ENCODE measurements at regions not wholly inside any gene's neighbourhood (a gene's known extent, or its start where the extent isn't known, plus 50 kb on each side); places are given as distances from the start of the nearest gene placed in this dataset.

DNA sequence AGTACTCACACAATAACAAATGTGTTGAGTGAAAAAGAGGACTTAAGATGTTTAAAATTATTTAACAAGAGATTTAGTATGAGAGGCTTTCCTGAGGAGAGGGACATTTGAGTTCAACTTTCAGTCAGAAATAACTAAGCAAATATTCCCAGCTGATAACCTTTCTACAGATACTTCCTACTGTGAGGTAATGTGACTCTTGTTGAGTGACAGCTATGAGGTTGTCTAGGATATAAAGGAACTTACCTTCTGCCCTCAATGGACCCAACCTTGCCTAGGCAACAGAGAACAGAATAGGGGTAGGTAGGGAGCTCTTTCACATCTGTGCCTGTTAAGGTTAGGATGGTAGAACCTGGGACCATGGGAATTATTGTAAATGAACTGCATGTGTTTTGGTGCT is 54.7 kb downstream of the GLUD2 start:
- Mint-ChIP-seq H3K9me3 (peaks cover 10% of the 10 kb centered on the region), H3K27me3 (ENCODE audit: low read depth) (no peaks in the 10 kb centered on the region), H3K4me3 (no peak overlapping the region), H3K36me3 (ENCODE audit: low read depth) (no peaks in the 10 kb centered on the region), H3K27ac (no peak overlapping the region), H3K4me1 (no peaks in the 10 kb centered on the region)
- TF ChIP-seq, protein P1, sequence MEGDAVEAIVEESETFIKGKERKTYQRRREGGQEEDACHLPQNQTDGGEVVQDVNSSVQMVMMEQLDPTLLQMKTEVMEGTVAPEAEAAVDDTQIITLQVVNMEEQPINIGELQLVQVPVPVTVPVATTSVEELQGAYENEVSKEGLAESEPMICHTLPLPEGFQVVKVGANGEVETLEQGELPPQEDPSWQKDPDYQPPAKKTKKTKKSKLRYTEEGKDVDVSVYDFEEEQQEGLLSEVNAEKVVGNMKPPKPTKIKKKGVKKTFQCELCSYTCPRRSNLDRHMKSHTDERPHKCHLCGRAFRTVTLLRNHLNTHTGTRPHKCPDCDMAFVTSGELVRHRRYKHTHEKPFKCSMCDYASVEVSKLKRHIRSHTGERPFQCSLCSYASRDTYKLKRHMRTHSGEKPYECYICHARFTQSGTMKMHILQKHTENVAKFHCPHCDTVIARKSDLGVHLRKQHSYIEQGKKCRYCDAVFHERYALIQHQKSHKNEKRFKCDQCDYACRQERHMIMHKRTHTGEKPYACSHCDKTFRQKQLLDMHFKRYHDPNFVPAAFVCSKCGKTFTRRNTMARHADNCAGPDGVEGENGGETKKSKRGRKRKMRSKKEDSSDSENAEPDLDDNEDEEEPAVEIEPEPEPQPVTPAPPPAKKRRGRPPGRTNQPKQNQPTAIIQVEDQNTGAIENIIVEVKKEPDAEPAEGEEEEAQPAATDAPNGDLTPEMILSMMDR (IDR thresholded peaks at IDR 0.05; ENCODE audit: unreplicated experiment in 3 of 3): no peak

DNA sequence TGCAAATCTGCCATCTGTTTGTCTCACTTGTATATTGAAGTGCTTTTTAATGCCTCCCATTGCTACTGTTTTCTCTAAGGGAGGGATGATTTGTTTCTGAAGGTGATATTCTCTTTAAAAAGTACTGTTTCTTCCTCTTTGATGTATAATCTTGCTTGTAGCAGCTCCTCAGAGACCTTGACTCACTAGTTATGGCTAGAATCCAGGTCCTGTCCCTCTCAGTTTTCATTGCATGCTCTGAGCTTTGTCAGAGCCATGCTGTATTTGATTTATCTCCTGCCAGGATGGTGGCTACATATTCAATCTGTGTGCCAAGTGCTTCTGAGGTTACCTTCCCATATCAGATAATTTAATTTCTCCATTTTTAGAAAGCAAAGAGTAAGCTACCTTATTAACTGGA is 56.0 kb downstream of the GLUD2 start:
- H3K4me3 Mint-ChIP-seq: no peak overlapping the region
- H3K4me1 Mint-ChIP-seq: no peaks in the 10 kb centered on the region
- TF ChIP-seq, protein P1 (IDR thresholded peaks at IDR 0.05; ENCODE audit: unreplicated experiment in 3 of 3): no peak
- peaks cover 18% of the 10 kb centered on the region for H3K9me3 Mint-ChIP-seq
- no peaks in the 10 kb centered on the region for H3K36me3 Mint-ChIP-seq (ENCODE audit: low read depth)
- no peak overlapping the region for H3K27ac Mint-ChIP-seq
- H3K27me3 Mint-ChIP-seq (ENCODE audit: low read depth): no peaks in the 10 kb centered on the region

DNA sequence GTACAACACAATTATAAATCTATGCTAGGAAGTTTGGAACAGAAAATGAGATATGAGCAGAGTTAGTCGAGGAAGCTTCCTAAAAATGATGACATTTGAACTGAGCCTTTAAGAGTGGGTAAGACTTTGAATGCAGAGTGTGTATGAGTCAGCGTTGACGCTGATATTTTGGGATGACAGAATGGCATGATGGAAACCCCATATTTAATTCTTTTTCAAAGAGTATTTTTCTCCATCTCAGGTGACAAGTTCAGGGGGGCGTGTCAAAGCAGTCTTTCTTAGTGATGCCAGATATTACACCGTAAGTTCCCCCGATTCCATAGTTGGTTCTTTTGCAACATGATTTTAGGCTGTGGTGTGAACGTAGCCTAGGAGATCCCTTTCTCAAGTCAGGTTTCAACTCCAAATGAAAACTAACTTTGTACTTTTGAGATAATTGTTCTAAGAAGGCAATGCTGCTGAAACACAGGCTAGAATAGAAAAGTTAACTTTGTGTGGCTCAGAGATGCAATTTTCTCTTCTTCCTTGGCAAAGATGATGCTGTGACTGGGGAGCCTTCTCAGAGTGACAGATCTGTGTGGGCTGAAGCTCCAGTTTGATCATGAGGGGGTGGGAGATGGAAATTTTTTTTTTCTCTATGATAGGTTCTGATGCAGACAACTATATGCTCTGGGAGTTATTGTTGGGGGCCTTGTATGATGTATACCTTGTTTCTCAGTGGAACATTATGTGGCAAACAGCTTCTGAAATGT is 59.2 kb downstream of the GLUD2 start:
- peaks cover 14% of the 10 kb centered on the region for H3K9me3 Mint-ChIP-seq
- H3K4me1 Mint-ChIP-seq: no peaks in the 10 kb centered on the region
- H3K4me3 Mint-ChIP-seq: no peak overlapping the region
- no peaks in the 10 kb centered on the region for H3K36me3 Mint-ChIP-seq (ENCODE audit: low read depth)
- H3K27ac Mint-ChIP-seq: no peak overlapping the region
- TF ChIP-seq, protein P1 (IDR thresholded peaks at IDR 0.05; ENCODE audit: unreplicated experiment in 3 of 3): no peak
- no peaks in the 10 kb centered on the region for H3K27me3 Mint-ChIP-seq (ENCODE audit: low read depth)

DNA sequence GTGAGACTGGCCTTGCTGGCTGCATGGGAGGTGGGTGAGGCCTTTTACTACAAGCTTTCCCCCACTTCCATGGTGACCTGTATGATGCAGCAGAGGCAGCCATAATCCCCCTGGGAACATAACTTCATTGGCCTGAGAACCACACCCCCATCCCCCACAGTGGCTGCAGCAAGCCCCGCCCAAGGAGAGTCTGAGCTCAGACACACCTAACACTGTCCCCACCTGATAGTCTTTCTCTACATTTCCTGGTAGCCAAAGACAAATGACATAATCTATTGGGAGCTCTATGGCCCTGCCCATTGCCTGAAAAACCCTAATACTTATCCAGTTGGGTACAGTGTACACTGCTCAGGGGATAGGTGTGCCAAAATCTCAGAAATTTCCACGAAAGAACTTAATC is 62.6 kb downstream of the GLUD2 start:
- Mint-ChIP-seq H3K36me3 (ENCODE audit: low read depth) (no peaks in the 10 kb centered on the region), H3K9me3 (peaks cover 14% of the 10 kb centered on the region), H3K4me3 (no peak overlapping the region), H3K27ac (no peak overlapping the region), H3K4me1 (no peaks in the 10 kb centered on the region), H3K27me3 (ENCODE audit: low read depth) (no peaks in the 10 kb centered on the region)
- TF ChIP-seq, protein P1 (IDR thresholded peaks at IDR 0.05; ENCODE audit: unreplicated experiment in 3 of 3): no peak

DNA sequence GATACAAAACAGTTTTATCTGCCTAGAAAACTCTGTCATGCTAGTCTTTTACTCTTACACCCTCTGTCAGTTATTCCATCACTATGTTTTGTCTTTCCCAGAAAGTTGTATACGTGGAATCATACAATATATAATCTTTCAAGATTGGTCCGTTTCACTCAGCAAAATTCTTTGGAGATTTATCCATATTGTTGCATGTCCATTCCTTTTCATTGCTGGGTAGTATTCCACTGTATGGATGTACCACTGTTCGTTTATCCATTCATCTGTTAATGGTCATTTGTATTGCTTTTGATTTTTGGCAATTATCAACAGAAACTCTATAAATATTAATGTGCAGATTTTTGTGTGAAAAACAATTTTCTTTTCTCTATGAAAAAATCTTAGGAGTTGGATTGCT is 63.1 kb downstream of the GLUD2 start:
- Mint-ChIP-seq H3K27ac (no peak overlapping the region), H3K36me3 (ENCODE audit: low read depth) (no peaks in the 10 kb centered on the region), H3K27me3 (ENCODE audit: low read depth) (no peaks in the 10 kb centered on the region), H3K4me3 (no peak overlapping the region), H3K9me3 (peaks cover 16% of the 10 kb centered on the region), H3K4me1 (no peaks in the 10 kb centered on the region)
- TF ChIP-seq, protein P1 (IDR thresholded peaks at IDR 0.05; ENCODE audit: unreplicated experiment in 3 of 3): no peak

DNA sequence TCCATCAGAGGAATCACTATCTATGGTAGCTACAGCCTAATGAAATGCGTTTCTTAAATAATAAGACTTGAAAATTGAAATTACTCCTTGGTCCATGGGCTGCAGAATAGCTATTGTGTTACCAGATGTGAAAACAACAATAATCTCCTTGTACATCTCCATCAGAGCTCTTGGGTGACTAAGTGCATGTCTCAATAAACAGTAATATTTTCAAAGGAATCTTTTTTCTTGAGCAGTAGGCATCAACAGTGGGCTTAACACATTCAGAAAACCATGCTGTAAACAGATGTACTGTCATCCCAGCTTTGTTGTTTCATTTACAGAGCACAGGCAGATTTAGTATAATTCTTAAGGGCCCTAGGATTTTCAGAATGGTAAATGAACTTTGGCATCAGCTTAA is 67.3 kb downstream of the GLUD2 start:
- TF ChIP-seq, protein P1 (IDR thresholded peaks at IDR 0.05; ENCODE audit: unreplicated experiment in 3 of 3): no peak
- no peaks in the 10 kb centered on the region for H3K4me1 Mint-ChIP-seq
- H3K9me3 Mint-ChIP-seq: peaks cover 4% of the 10 kb centered on the region
- no peaks in the 10 kb centered on the region for H3K36me3 Mint-ChIP-seq (ENCODE audit: low read depth)
- H3K27me3 Mint-ChIP-seq (ENCODE audit: low read depth): no peaks in the 10 kb centered on the region
- H3K4me3 Mint-ChIP-seq: no peak overlapping the region
- no peak overlapping the region for H3K27ac Mint-ChIP-seq

Data from nephron (organoid).